Choroid plexus epithelial cell (primary cell): ENCODE measurements at regions not wholly inside any gene's neighbourhood (a gene's known extent, or its start where the extent isn't known, plus 50 kb on each side); places are given as distances from the start of the nearest gene placed in this dataset.
"Not testable (repeated sequence)": the region's sequence is repeated elsewhere in the genome, so short reads cannot be mapped to it uniquely, and the experiment has no call there.

Experiments used
- DNase-seq: peaks from one replicate; pipeline ENCODE4 v3.0.0-alpha.2; 2010; ENCODE audit warnings: low read depth
- H3K4me3 ChIP-seq: 2 replicates; pipeline ENCODE4 v1.5.1; 2011; ENCODE audit warnings: low read depth, mild to moderate bottlenecking, control low read depth, low read length, moderate library complexity
- TF ChIP-seq, protein P1 (sequence below): conservative IDR thresholded peaks from 2 replicates; pipeline ENCODE4 v1.5.1; 2011; ENCODE audit warnings: low read depth, mild to moderate bottlenecking, control low read depth, inconsistent platforms, low read length, moderate library complexity

- not testable (repeated sequence) for H3K4me3 ChIP-seq
- DNase-seq: peak; percentile 36
- TF ChIP-seq, protein P1, sequence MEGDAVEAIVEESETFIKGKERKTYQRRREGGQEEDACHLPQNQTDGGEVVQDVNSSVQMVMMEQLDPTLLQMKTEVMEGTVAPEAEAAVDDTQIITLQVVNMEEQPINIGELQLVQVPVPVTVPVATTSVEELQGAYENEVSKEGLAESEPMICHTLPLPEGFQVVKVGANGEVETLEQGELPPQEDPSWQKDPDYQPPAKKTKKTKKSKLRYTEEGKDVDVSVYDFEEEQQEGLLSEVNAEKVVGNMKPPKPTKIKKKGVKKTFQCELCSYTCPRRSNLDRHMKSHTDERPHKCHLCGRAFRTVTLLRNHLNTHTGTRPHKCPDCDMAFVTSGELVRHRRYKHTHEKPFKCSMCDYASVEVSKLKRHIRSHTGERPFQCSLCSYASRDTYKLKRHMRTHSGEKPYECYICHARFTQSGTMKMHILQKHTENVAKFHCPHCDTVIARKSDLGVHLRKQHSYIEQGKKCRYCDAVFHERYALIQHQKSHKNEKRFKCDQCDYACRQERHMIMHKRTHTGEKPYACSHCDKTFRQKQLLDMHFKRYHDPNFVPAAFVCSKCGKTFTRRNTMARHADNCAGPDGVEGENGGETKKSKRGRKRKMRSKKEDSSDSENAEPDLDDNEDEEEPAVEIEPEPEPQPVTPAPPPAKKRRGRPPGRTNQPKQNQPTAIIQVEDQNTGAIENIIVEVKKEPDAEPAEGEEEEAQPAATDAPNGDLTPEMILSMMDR: peak; percentile 45
Measured at GRCh38 chr16:88153516-88153915, 202.3 kb downstream of the BANP start.

- DNase-seq, H3K4me3 ChIP-seq: not testable (repeated sequence)
Measured at GRCh38 chr16:88154886-88155285, 203.7 kb downstream of the BANP start.

DNA sequence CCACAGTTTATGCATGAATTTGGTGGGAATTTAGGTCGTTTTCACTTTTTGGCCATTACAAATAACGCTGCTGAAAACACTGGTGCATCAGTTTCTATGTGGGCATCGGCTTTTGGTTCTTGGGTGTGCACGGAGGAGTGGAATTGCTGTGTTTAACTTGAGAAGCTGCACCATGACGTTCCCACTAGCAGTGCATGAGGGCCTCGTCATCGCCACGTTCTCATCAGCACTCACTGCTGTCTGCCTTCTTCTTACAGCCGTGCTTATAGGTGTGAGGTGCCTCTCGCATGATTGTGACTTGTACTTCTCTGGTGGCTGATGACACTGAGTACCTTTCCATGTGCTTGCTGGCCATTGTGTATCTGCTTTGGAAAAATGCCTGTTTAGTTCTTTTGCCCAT is 204.4 kb downstream of the BANP start:
- H3K4me3 ChIP-seq, DNase-seq: not testable (repeated sequence)

DNA sequence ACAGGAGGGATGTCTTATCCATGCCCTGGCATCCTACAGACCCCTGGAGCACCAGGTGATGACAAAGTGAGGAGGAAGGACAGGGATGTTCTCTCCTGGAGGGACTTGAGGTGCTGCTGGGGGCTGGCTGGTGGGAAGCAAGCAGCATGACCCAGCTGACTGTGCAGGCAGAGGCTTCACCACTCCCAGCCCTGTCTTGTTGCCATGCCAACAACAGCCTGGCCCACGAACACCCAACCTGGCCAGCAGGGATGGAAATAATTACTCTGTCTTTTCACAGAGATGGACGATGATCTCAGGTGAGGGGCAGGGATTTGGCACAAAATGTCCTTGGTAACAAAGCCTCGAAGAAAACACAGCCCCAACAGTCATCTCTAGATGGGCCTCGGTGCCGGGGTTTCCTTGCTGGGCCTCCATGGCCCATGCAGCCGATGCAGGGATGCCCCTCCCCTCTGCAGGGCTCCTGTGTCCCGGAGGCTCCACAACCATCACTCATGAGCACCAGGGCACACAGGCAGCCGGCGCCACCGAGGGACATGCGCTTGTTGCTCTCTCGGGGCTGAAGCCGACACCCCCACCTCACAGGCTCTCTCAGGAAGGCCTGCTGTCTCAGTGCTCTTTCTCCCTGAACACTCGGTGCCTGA is 205.5 kb downstream of the BANP start:
- DNase-seq, H3K4me3 ChIP-seq: not testable (repeated sequence)

DNA sequence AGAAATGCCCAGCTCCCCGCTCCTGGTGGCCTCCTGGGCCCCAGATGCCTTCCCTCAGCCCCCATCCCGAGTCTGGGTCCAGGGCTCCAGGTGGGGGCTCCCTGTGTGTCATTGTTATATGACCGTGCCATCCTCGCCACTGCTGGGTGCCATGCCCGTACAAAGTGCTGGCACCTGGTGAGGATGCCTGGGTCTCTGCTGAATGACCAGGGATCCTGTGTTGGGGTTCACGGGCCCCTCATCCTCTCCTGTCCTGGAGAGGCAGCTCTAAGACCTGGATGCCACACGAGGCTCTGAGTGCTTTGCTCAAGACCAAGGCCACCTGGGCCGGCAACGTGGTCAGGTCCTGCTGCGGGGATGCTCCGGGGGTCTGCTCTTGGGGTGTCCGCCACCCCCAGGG is 206.5 kb downstream of the BANP start:
- not testable (repeated sequence) for DNase-seq, H3K4me3 ChIP-seq

GRCh38 chr16:88158256-88159045 is 207.2 kb downstream of the BANP start:
- TF ChIP-seq, protein P1: peak; percentile 4
- not testable (repeated sequence) for H3K4me3 ChIP-seq, DNase-seq

GRCh38 chr16:88159046-88159896 is 208.0 kb downstream of the BANP start:
- not testable (repeated sequence) for H3K4me3 ChIP-seq, DNase-seq

- H3K4me3 ChIP-seq: not testable (repeated sequence)
Measured at GRCh38 chr16:88159897-88160335, 208.7 kb downstream of the BANP start.

GRCh38 chr16:88161191-88161590 is 210.0 kb downstream of the BANP start:
- DNase-seq, H3K4me3 ChIP-seq: not testable (repeated sequence)

More at GRCh38 chr16:88159897-88160335, 208.7 kb downstream of the BANP start:
- DNase-seq: not testable (repeated sequence)

GRCh38 chr16:88161623-88162275 is 210.5 kb downstream of the BANP start:
- not testable (repeated sequence) for DNase-seq, H3K4me3 ChIP-seq

- H3K4me3 ChIP-seq, DNase-seq: not testable (repeated sequence)
Measured at GRCh38 chr16:88162778-88163177, 211.5 kb downstream of the BANP start.

DNA sequence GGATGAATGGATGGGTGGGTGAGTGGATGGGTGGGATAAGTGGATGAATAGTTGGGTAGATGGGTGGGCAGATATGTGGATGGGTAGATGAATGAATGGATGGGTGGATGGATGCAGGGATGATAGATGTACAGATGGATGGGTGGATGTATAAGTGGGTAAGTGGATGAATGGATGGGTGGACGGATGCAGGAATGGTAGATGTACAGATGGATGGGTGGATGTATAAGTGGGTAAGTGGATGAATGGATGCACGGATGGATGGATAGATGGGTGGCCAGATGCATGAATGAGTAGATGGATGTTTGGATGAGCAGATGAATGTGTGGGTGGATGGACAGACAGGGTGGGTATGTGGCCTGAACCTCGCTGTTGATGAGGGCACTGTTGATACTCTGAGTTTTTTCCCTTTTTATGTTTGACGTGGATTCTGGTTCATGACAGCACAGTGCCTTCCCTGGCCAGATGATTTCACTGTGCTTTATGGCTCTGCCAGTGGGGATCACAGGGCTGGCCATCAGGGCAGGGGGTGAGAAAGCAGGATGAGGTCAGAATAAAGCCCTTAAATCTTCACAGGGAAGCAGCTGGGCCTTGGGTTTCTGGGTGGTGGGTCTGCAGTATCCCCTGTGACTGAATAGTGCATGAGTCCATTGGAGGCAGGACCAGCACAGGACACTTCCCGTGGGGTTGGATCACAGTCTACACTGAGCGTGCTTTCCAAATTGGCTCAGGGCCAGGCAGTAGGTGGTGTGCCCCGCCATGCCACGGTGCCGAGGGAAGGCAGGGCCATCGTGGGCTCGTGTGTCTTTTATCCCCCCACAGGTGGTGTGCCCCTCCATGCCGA is 213.2 kb downstream of the BANP start:
- H3K4me3 ChIP-seq, DNase-seq: not testable (repeated sequence)

GRCh38 chr16:88165040-88165544 is 213.9 kb downstream of the BANP start:
- H3K4me3 ChIP-seq, DNase-seq: not testable (repeated sequence)

DNA sequence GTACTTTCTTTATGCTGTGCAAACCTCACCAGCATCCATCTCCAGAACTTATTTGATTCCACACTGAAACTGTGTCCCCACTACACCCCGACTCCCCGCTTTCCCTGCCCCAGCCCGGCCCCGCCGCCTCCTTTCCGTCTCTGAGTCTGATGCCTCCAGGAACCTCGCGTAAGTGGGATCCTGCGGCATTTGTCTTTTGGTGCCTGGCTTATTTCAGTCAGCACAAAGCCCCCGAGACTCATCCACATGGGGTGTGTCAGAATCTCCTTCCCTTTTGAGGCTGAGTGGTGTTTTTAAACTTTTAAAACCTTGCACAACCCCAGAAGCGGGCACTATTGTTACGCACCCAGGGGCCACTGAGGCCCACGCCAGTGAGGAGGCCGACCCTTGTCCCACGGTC is 214.4 kb downstream of the BANP start:
- H3K4me3 ChIP-seq, DNase-seq: not testable (repeated sequence)

GRCh38 chr16:88166209-88166773 is 215.1 kb downstream of the BANP start:
- DNase-seq, H3K4me3 ChIP-seq: not testable (repeated sequence)
